ENCODE measurements at regions not wholly inside any gene's neighbourhood (a gene's known extent, or its start where the extent isn't known, plus 50 kb on each side); places are given as distances from the start of the nearest gene placed in this dataset.

DNA sequence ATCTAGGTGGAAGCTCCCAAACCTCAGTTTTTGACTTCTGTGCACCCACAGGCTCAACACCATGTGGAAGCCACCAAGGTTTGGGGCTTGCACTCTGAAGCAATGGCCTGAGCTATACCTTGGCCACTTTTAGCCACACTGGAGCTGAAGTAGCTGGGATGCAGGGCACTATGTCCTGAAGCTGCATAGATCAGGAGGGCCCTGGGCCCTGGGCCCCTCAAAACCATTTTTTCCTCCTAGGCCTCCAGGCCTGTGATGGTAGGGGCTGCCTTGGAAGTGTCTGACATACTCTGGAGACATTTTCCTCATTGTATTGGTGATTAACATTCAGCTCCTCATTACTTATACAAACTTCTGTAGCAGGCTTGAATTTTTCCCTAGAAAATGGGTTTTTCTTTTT lies 273.7 kb downstream of the FGF9 start:
- H3K9me3 ChIP-seq (ENCODE audit: control insufficient read depth in 1 of 2, low read length in 2 of 2) = peaks cover 0 to 8% of the 10 kb centered on the region in 2 donors
- no peak overlapping the region for H3K27ac Mint-ChIP-seq
- H3K36me3 Mint-ChIP-seq = peaks cover 6 to 10% of the 10 kb centered on the region in 2 donors
- H3K27me3 ChIP-seq (ENCODE audit: insufficient read depth, low read length) = no peaks in the 10 kb centered on the region
- H3K4me1 ChIP-seq (ENCODE audit: insufficient read depth, low read length) = no peaks in the 10 kb centered on the region
- H3K4me3 Mint-ChIP-seq = no peak overlapping the region
- POLR2A ChIA-PET (ENCODE audit: partially characterized antibody) = no interaction called here
- H3K9me3 Mint-ChIP-seq = peaks cover 2 to 45% (median 31%) of the 10 kb centered on the region in 8 donors
- CTCF ChIA-PET (ENCODE audit: partially characterized antibody) = no interaction called here
- H3K27me3 Mint-ChIP-seq = no peaks in the 10 kb centered on the region
- no peaks in the 10 kb centered on the region for H3K36me3 ChIP-seq (ENCODE audit: insufficient read depth, low read length)
- no peak overlapping the region for H3K4me3 ChIP-seq (ENCODE audit: low read length in 2 of 2)
- no peaks in the 10 kb centered on the region for H3K4me1 Mint-ChIP-seq
- no peak overlapping the region for H3K27ac ChIP-seq (ENCODE audit: low read depth, low read length)
- DNase-seq = no peak
- intact Hi-C loops (cut with micrococcal nuclease) = no loop called here

DNA sequence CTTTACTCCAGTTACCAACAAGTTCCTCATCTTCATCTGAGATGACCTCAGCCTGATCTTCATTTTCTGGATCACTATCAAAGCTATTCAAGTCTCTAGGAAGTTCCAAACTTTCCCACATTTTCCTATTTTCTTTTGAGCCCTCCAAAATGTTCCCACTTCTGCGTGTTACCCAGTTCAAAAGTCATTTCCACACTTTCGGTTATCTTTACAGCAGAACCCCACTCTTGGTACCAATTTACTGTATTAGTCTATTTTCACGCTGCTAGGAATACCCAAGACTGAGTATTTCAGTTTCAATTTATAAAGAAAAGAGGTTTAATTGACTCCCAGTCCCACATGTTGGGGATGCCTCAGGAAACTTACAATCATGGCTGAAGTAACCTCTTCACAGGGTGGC lies 274.3 kb downstream of the FGF9 start:
- peaks cover 2 to 45% (median 31%) of the 10 kb centered on the region in 8 donors for H3K9me3 Mint-ChIP-seq
- no peak for DNase-seq
- intact Hi-C loops (cut with micrococcal nuclease) = no loop called here
- no peaks in the 10 kb centered on the region for H3K27me3 Mint-ChIP-seq
- H3K36me3 ChIP-seq (ENCODE audit: insufficient read depth, low read length) = no peaks in the 10 kb centered on the region
- peaks cover 0 to 8% of the 10 kb centered on the region in 2 donors for H3K9me3 ChIP-seq (ENCODE audit: control insufficient read depth in 1 of 2, low read length in 2 of 2)
- no peak overlapping the region for H3K27ac Mint-ChIP-seq
- H3K36me3 Mint-ChIP-seq = peaks cover 6 to 10% of the 10 kb centered on the region in 2 donors
- H3K4me1 Mint-ChIP-seq = no peaks in the 10 kb centered on the region
- CTCF ChIA-PET (ENCODE audit: partially characterized antibody) = no interaction called here
- H3K27ac ChIP-seq (ENCODE audit: low read depth, low read length) = no peak overlapping the region
- no peaks in the 10 kb centered on the region for H3K4me1 ChIP-seq (ENCODE audit: insufficient read depth, low read length)
- no peak overlapping the region for H3K4me3 Mint-ChIP-seq
- no peak overlapping the region for H3K4me3 ChIP-seq (ENCODE audit: low read length in 2 of 2)
- POLR2A ChIA-PET (ENCODE audit: partially characterized antibody) = no interaction called here
- no peaks in the 10 kb centered on the region for H3K27me3 ChIP-seq (ENCODE audit: insufficient read depth, low read length)

- POLR2A ChIA-PET (ENCODE audit: partially characterized antibody) = no interaction called here
- CTCF ChIA-PET (ENCODE audit: partially characterized antibody) = no interaction called here
- no peaks in the 10 kb centered on the region for H3K27me3 Mint-ChIP-seq
- H3K27ac ChIP-seq (ENCODE audit: low read depth, low read length) = no peak overlapping the region
- peaks cover 6 to 10% of the 10 kb centered on the region in 2 donors for H3K36me3 Mint-ChIP-seq
- intact Hi-C loops (cut with micrococcal nuclease) = no loop called here
- H3K4me3 Mint-ChIP-seq = no peak overlapping the region
- no peak overlapping the region for H3K27ac Mint-ChIP-seq
- no peaks in the 10 kb centered on the region for H3K36me3 ChIP-seq (ENCODE audit: insufficient read depth, low read length)
- H3K4me1 ChIP-seq (ENCODE audit: insufficient read depth, low read length) = no peaks in the 10 kb centered on the region
- H3K9me3 Mint-ChIP-seq = peaks cover 2 to 43% (median 31%) of the 10 kb centered on the region in 8 donors
- no peaks in the 10 kb centered on the region for H3K4me1 Mint-ChIP-seq
- no peak for DNase-seq
- no peaks in the 10 kb centered on the region for H3K27me3 ChIP-seq (ENCODE audit: insufficient read depth, low read length)
- peaks cover 0 to 8% of the 10 kb centered on the region in 2 donors for H3K9me3 ChIP-seq (ENCODE audit: control insufficient read depth in 1 of 2, low read length in 2 of 2)
- H3K4me3 ChIP-seq (ENCODE audit: low read length in 2 of 2) = no peak overlapping the region
Observed at GRCh38 chr13:21946964-21947363, 276.1 kb downstream of the FGF9 start.

DNA sequence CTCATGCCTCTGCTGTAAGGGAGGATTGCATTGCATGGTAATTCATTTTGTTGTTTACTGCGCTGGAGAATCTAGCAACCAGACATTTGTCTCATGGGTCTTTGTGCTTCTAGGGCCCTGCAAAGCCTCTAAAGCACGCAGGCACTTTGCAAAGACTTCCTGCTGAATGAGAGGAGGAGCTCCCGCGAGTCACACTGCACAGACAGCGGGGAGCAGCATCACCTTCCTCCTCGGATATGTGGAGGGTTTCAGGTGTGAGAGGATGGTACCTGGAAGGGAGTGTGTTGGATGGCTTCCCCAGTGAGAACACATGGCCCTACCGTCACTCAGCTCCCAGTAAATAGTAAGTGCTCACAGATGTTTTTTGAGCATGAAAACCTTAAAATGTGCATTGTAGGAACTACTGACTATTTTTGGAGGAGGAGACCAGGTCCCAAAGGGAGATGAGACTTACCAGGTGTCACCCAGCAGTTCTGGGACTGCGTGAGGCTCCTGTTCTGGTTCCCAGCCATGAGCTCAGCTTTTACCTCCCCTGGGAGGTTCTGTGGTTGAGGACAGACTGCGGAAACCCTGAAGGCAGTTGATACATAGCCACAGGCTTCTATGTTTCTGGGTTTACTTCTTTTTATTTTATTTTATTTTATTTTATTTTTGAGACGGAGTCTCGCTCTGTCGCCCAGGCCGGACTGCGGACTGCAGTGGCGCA lies 278.0 kb downstream of the FGF9 start:
- Histone ChIP-seq H3K4me1 (ENCODE audit: insufficient read depth, low read length) (no peaks in the 10 kb centered on the region), H3K36me3 (ENCODE audit: insufficient read depth, low read length) (no peaks in the 10 kb centered on the region), H3K9me3 (ENCODE audit: control insufficient read depth in 1 of 2, low read length in 2 of 2) (peaks cover 0 to 8% of the 10 kb centered on the region in 2 donors), H3K27me3 (ENCODE audit: insufficient read depth, low read length) (no peaks in the 10 kb centered on the region), H3K4me3 (ENCODE audit: low read length in 2 of 2) (no peak overlapping the region), H3K27ac (ENCODE audit: low read depth, low read length) (no peak overlapping the region)
- Mint-ChIP-seq H3K36me3 (peaks cover 6 to 10% of the 10 kb centered on the region in 2 donors), H3K27me3 (no peaks in the 10 kb centered on the region), H3K4me1 (no peaks in the 10 kb centered on the region), H3K4me3 (no peak overlapping the region), H3K27ac (no peak overlapping the region), H3K9me3 (peaks cover 2 to 34% (median 21%) of the 10 kb centered on the region in 8 donors)
- CTCF ChIA-PET (ENCODE audit: partially characterized antibody) = no interaction called here
- no peak for DNase-seq
- intact Hi-C loops (cut with micrococcal nuclease) = no loop called here
- POLR2A ChIA-PET (ENCODE audit: partially characterized antibody) = no interaction called here

DNA sequence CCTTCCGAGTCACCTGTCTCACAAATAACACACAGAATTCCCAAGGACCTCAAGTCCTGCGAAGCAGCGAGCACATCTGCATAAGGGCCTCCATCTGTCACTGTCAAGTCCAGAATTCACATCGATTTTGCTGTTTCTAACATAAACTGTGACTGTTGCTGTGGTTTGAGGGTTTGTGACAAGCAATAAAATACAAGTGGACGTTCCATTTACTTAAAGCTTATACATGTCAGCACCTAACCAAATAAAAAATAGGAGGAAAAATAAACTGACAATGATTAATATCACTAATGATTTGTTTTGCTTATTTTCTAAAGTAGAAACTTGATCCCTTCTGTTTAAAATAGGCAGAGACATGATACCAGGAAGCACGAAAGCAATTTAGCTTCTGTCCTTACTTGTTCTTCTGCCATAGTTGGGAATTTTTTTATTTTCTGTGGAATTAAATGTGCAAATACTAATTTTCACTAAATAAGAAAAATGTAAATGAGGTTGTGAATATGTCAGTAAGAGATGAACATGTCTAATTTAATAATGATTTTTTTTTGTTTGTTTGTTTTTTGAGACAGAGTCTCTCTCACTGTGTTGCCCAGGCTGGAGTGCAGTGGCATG lies 279.1 kb downstream of the FGF9 start:
- CTCF ChIA-PET (ENCODE audit: partially characterized antibody) = no interaction called here
- Mint-ChIP-seq H3K9me3 (peaks cover 2 to 24% (median 15%) of the 10 kb centered on the region in 8 donors), H3K27me3 (no peaks in the 10 kb centered on the region), H3K36me3 (peaks cover 3 to 9% of the 10 kb centered on the region in 2 donors), H3K27ac (no peak overlapping the region), H3K4me3 (no peak overlapping the region), H3K4me1 (no peaks in the 10 kb centered on the region)
- Histone ChIP-seq H3K9me3 (ENCODE audit: control insufficient read depth in 1 of 2, low read length in 2 of 2) (peaks cover 0 to 1% of the 10 kb centered on the region in 2 donors), H3K36me3 (ENCODE audit: insufficient read depth, low read length) (no peaks in the 10 kb centered on the region), H3K27ac (ENCODE audit: low read depth, low read length) (no peak overlapping the region), H3K4me3 (ENCODE audit: low read length in 2 of 2) (no peak overlapping the region), H3K4me1 (ENCODE audit: insufficient read depth, low read length) (no peaks in the 10 kb centered on the region), H3K27me3 (ENCODE audit: insufficient read depth, low read length) (no peaks in the 10 kb centered on the region)
- no peak for DNase-seq
- POLR2A ChIA-PET (ENCODE audit: partially characterized antibody) = no interaction called here
- intact Hi-C loops (cut with micrococcal nuclease) = no loop called here

DNA sequence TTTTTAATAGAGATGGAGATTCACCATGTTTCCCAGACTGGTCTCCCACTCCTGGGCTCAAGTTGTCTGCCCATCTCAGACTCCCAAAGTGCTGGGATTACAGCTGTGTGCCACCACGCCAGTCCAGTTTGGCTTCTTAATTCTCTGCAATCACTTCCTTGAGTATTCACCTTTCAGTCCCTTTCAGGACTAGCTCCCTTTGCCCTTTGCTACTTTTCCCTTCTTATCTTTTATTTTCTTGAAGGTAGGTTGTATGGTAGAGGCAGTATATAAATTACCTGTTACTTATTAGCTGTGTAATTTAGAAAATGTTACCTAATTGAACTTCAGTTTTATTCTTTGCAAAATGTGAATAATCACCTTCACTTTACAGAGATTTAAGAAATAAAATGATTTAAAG lies 285.8 kb downstream of the FGF9 start:
- Histone ChIP-seq H3K27ac (ENCODE audit: low read depth, low read length) (no peak overlapping the region), H3K27me3 (ENCODE audit: insufficient read depth, low read length) (no peaks in the 10 kb centered on the region), H3K36me3 (ENCODE audit: insufficient read depth, low read length) (no peaks in the 10 kb centered on the region), H3K4me3 (ENCODE audit: low read length in 2 of 2) (no peak overlapping the region), H3K9me3 (ENCODE audit: control insufficient read depth in 1 of 2, low read length in 2 of 2) (no peaks in the 10 kb centered on the region), H3K4me1 (ENCODE audit: insufficient read depth, low read length) (no peaks in the 10 kb centered on the region)
- intact Hi-C loops (cut with micrococcal nuclease) = no loop called here
- ChIA-PET CTCF (ENCODE audit: partially characterized antibody) (interaction anchor here (0.6 to 1.0 kb wide), 2 partner anchors 9 to 241 kb away, joined by 3 read pairs; no protein-coding TSS in a partner anchor), POLR2A (ENCODE audit: partially characterized antibody) (no interaction called here)
- Mint-ChIP-seq H3K4me1 (no peaks in the 10 kb centered on the region), H3K4me3 (no peak overlapping the region), H3K27me3 (peaks cover 2% of the 10 kb centered on the region in 2 donors), H3K36me3 (peaks cover 0 to 2% of the 10 kb centered on the region in 2 donors), H3K9me3 (peaks cover 0 to 13% (median 5%) of the 10 kb centered on the region in 8 donors), H3K27ac (peak overlapping the region in 1 of 7 donors; percentile 32)
- DNase-seq = no peak

- H3K9me3 ChIP-seq (ENCODE audit: control insufficient read depth in 1 of 2, low read length in 2 of 2) = no peaks in the 10 kb centered on the region
- Mint-ChIP-seq H3K27me3 (peaks cover 2% of the 10 kb centered on the region in 2 donors), H3K27ac (no peak overlapping the region), H3K4me3 (no peak overlapping the region), H3K9me3 (peaks cover 0 to 23% (median 9%) of the 10 kb centered on the region in 8 donors), H3K4me1 (no peaks in the 10 kb centered on the region), H3K36me3 (peaks cover 0 to 2% of the 10 kb centered on the region in 2 donors)
- no peak for DNase-seq
- H3K27ac ChIP-seq (ENCODE audit: low read depth, low read length) = no peak overlapping the region
- ChIA-PET CTCF (ENCODE audit: partially characterized antibody) (no interaction called here), POLR2A (ENCODE audit: partially characterized antibody) (no interaction called here)
- intact Hi-C loops (cut with micrococcal nuclease) = no loop called here
- H3K4me3 ChIP-seq (ENCODE audit: low read length in 2 of 2) = no peak overlapping the region
- no peaks in the 10 kb centered on the region for H3K4me1 ChIP-seq (ENCODE audit: insufficient read depth, low read length)
- no peaks in the 10 kb centered on the region for H3K36me3 ChIP-seq (ENCODE audit: insufficient read depth, low read length)
- H3K27me3 ChIP-seq (ENCODE audit: insufficient read depth, low read length) = no peaks in the 10 kb centered on the region
Observed at GRCh38 chr13:21957833-21958232, 287.0 kb downstream of the FGF9 start.

All from CD4-positive, alpha-beta memory T cell (primary cell).